ENCODE measurements at regions not wholly inside any gene's neighbourhood (a gene's known extent, or its start where the extent isn't known, plus 50 kb on each side); places are given as distances from the start of the nearest gene placed in this dataset.

GRCh38 chrX:121301822-121302221, 254.4 kb downstream of the GLUD2 start:
- TF ChIP-seq SIX5 (IDR thresholded peaks at IDR 0.05; ENCODE audit: low read depth, low read length, severe bottlenecking) (no peak), YY1 (IDR thresholded peaks at IDR 0.05; ENCODE audit: low read depth, low read length) (no peak), RBBP5 (conservative IDR thresholded peaks at IDR 0.05) (no peak), CTCF (IDR thresholded peaks at IDR 0.05 in 2 of 3, conservative IDR thresholded peaks at IDR 0.05 in 1 of 3; ENCODE audit: control insufficient read depth in 2 of 3, extremely low read depth in 1 of 3, insufficient read depth in 1 of 3, low read depth in 3 of 3, low read length in 3 of 3) (no peak), USF2 (IDR thresholded peaks at IDR 0.05; ENCODE audit: borderline replicate concordance, low read depth, low read length) (no peak), POLR2A (IDR thresholded peaks at IDR 0.05; ENCODE audit: low read depth, low read length) (no peak), EP300 (IDR thresholded peaks at IDR 0.05; ENCODE audit: borderline replicate concordance in 1 of 2, control insufficient read depth in 1 of 2, low read depth in 2 of 2, low read length in 2 of 2) (no peak), ATF3 (IDR thresholded peaks at IDR 0.05; ENCODE audit: borderline replicate concordance, extremely low read depth, low read depth, low read length) (no peak), NFIC (IDR thresholded peaks at IDR 0.05; ENCODE audit: low read depth, low read length) (no peak)

All from GM12878 (cell line).